Stomach (tissue), 4 donors: ENCODE measurements at regions not wholly inside any gene's neighbourhood (a gene's known extent, or its start where the extent isn't known, plus 50 kb on each side); places are given as distances from the start of the nearest gene placed in this dataset.

ENCODE experiments used
- CTCF ChIP-seq, 7 experiments: fragments of 450-650 bp in 4 of 7; fragments of 200-600 bp in 3 of 7; sonication (generic) in 3 of 7; IDR thresholded peaks; one replicate each; pipeline ENCODE4 v1.5.1; 2016 to 2019; ENCODE audit warnings: antibody characterized with exemption in 7 of 7, control low read depth in 2 of 7, mild to moderate bottlenecking in 1 of 7
- POLR2A ChIP-seq, 4 donors: fragments of 450-650 bp; IDR thresholded peaks; one replicate each; pipeline ENCODE4 v1.6.1; 2016; ENCODE audit warnings: antibody characterized with exemption in 4 of 4, control low read depth in 2 of 4, mild to moderate bottlenecking in 1 of 4, moderate library complexity in 1 of 4

GRCh38 chr6:95087394-95088097, 489.8 kb upstream of the MANEA start:
- TF ChIP-seq CTCF (IDR thresholded peaks at IDR 0.05) = no peak
- TF ChIP-seq POLR2A (IDR thresholded peaks at IDR 0.05) = no peak
